ENCODE measurements at regions not wholly inside any gene's neighbourhood (a gene's known extent, or its start where the extent isn't known, plus 50 kb on each side); places are given as distances from the start of the nearest gene placed in this dataset.

DNA sequence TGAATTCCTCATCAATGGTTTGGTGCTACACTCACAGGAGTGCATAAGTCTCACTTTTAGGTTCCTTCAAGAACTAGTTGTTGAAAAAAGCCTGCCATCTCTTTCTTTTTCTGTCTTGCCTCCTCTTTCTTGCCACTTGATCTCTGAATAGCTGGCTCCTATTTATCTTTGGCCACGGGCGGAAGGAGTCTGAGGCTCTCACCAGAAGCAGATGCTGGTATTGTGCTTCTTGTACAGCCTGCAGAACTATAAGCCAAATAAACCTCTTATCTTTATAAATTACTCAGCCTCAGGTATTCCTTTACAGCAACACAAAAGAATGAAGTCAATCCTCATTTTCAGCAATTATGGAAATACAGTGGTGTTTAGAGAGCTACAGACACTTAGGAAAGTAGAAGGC, 247.1 kb upstream of the PRR16 start:
- no peaks in the 10 kb centered on the region for H3K27me3 ChIP-seq (ENCODE audit: control insufficient read depth, extremely low read depth, insufficient read depth, low read length)
- no peaks in the 10 kb centered on the region for H3K36me3 ChIP-seq (ENCODE audit: control insufficient read depth in 2 of 2, extremely low read depth in 1 of 2, insufficient read depth in 2 of 2, low read length in 2 of 2)
- H3K4me3 ChIP-seq (ENCODE audit: control insufficient read depth in 2 of 3, extremely low read depth in 1 of 3, insufficient read depth in 2 of 3, low read depth in 1 of 3, low read length in 3 of 3) = no peak overlapping the region
- no peaks in the 10 kb centered on the region for H4K20me1 ChIP-seq (ENCODE audit: control insufficient read depth, extremely low read depth, insufficient read depth, low read length)
- no peaks in the 10 kb centered on the region for H3K9me3 ChIP-seq (ENCODE audit: control insufficient read depth, low read depth, low read length)
- H3K9me1 ChIP-seq (ENCODE audit: control insufficient read depth, extremely low read depth, insufficient read depth, low read length) = no peaks in the 10 kb centered on the region
- no peak for TF ChIP-seq EZH2 (IDR thresholded peaks at IDR 0.05; ENCODE audit: low read length)
- TF ChIP-seq, protein P1, sequence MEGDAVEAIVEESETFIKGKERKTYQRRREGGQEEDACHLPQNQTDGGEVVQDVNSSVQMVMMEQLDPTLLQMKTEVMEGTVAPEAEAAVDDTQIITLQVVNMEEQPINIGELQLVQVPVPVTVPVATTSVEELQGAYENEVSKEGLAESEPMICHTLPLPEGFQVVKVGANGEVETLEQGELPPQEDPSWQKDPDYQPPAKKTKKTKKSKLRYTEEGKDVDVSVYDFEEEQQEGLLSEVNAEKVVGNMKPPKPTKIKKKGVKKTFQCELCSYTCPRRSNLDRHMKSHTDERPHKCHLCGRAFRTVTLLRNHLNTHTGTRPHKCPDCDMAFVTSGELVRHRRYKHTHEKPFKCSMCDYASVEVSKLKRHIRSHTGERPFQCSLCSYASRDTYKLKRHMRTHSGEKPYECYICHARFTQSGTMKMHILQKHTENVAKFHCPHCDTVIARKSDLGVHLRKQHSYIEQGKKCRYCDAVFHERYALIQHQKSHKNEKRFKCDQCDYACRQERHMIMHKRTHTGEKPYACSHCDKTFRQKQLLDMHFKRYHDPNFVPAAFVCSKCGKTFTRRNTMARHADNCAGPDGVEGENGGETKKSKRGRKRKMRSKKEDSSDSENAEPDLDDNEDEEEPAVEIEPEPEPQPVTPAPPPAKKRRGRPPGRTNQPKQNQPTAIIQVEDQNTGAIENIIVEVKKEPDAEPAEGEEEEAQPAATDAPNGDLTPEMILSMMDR (optimal IDR thresholded peaks at IDR 0.05 in 1 of 3, IDR thresholded peaks at IDR 0.05 in 1 of 3, conservative IDR thresholded peaks at IDR 0.05 in 1 of 3; ENCODE audit: extremely low read depth in 1 of 3, insufficient read depth in 2 of 3, low read length in 3 of 3) = no peak
- no peaks in the 10 kb centered on the region for H3K4me1 ChIP-seq (ENCODE audit: control insufficient read depth, extremely low read depth, insufficient read depth, low read length)
- no peaks in the 10 kb centered on the region for H3K79me2 ChIP-seq (ENCODE audit: control insufficient read depth, insufficient read depth, low read length)
- no peak overlapping the region for H3K9ac ChIP-seq (ENCODE audit: control insufficient read depth, extremely low read depth, insufficient read depth, low read length)
- no peak overlapping the region for H3K4me2 ChIP-seq (ENCODE audit: control insufficient read depth, extremely low read depth, insufficient read depth, low read depth, low read length)
- no peak overlapping the region for H2AFZ ChIP-seq (ENCODE audit: control insufficient read depth, low read length)
- DNase-seq (ENCODE audit: low read depth, low spot score) (no peak), FAIRE-seq (no peak)
- no peak overlapping the region for H3K27ac ChIP-seq (ENCODE audit: control insufficient read depth, insufficient read depth, low read length)
- dilution Hi-C loops (cut with MboI; ENCODE audit: extremely low pct_ligation_motif_present, low sequenced_read_pairs) = no loop called here

- Histone ChIP-seq H2AFZ (ENCODE audit: control insufficient read depth, low read length) (no peak overlapping the region), H3K4me2 (ENCODE audit: control insufficient read depth, extremely low read depth, insufficient read depth, low read depth, low read length) (no peak overlapping the region), H3K9me3 (ENCODE audit: control insufficient read depth, low read depth, low read length) (no peaks in the 10 kb centered on the region), H4K20me1 (ENCODE audit: control insufficient read depth, extremely low read depth, insufficient read depth, low read length) (no peaks in the 10 kb centered on the region), H3K79me2 (ENCODE audit: control insufficient read depth, insufficient read depth, low read length) (no peaks in the 10 kb centered on the region), H3K9ac (ENCODE audit: control insufficient read depth, extremely low read depth, insufficient read depth, low read length) (no peak overlapping the region), H3K9me1 (ENCODE audit: control insufficient read depth, extremely low read depth, insufficient read depth, low read length) (no peaks in the 10 kb centered on the region), H3K4me1 (ENCODE audit: control insufficient read depth, extremely low read depth, insufficient read depth, low read length) (no peaks in the 10 kb centered on the region), H3K4me3 (ENCODE audit: control insufficient read depth in 2 of 3, extremely low read depth in 1 of 3, insufficient read depth in 2 of 3, low read depth in 1 of 3, low read length in 3 of 3) (no peak overlapping the region), H3K27me3 (ENCODE audit: control insufficient read depth, extremely low read depth, insufficient read depth, low read length) (no peaks in the 10 kb centered on the region), H3K36me3 (ENCODE audit: control insufficient read depth in 2 of 2, extremely low read depth in 1 of 2, insufficient read depth in 2 of 2, low read length in 2 of 2) (no peaks in the 10 kb centered on the region), H3K27ac (ENCODE audit: control insufficient read depth, insufficient read depth, low read length) (no peak overlapping the region)
- dilution Hi-C loops (cut with MboI; ENCODE audit: extremely low pct_ligation_motif_present, low sequenced_read_pairs) = no loop called here
- DNase-seq (ENCODE audit: low read depth, low spot score) (no peak), FAIRE-seq (no peak)
- no peak for TF ChIP-seq EZH2 (IDR thresholded peaks at IDR 0.05; ENCODE audit: low read length)
- TF ChIP-seq, protein P1 (optimal IDR thresholded peaks at IDR 0.05 in 1 of 3, IDR thresholded peaks at IDR 0.05 in 1 of 3, conservative IDR thresholded peaks at IDR 0.05 in 1 of 3; ENCODE audit: extremely low read depth in 1 of 3, insufficient read depth in 2 of 3, low read length in 3 of 3) = no peak
These were observed 244.1 kb upstream of the PRR16 start for GRCh38 chr5:120219988-120220387.
